Small intestine (tissue), 7 donors: ENCODE measurements at regions not wholly inside any gene's neighbourhood (a gene's known extent, or its start where the extent isn't known, plus 50 kb on each side); places are given as distances from the start of the nearest gene placed in this dataset.
"Not testable (repeated sequence)": the region's sequence is repeated elsewhere in the genome, so short reads cannot be mapped to it uniquely, and the experiment has no call there.

Source experiments
- DNase-seq, 2 donors: peaks; one replicate each; pipeline versions ENCODE4 v3.0.0 to v3.0.0-alpha.2; 2013
- FAIRE-seq: peaks from 2 replicates; lab custom pipeline; 2012; peaks lifted over from hg19 to GRCh38; lab: Jason Lieb, UNC
- H3K27ac ChIP-seq, 3 donors: one replicate each; pipeline ENCODE4 v1.5.1; 2013; ENCODE audit warnings: low read length in 2 of 3, mild to moderate bottlenecking in 2 of 3, control low read depth in 1 of 3, inconsistent platforms in 1 of 3, low read depth in 1 of 3, moderate library complexity in 1 of 3
- H3K27me3 ChIP-seq, 3 donors: one replicate each; pipeline ENCODE4 v1.6.1; 2013; ENCODE audit warnings: low read length in 3 of 3, inconsistent platforms in 1 of 3; ENCODE audit not compliant: control insufficient read depth in 3 of 3, insufficient read depth in 3 of 3
- H3K36me3 ChIP-seq, 3 donors: one replicate each; pipeline ENCODE4 v1.6.1; 2013; ENCODE audit warnings: low read length in 3 of 3, inconsistent platforms in 1 of 3, low read depth in 1 of 3, mild to moderate bottlenecking in 1 of 3, moderate library complexity in 1 of 3; ENCODE audit not compliant: control insufficient read depth in 3 of 3, insufficient read depth in 2 of 3
- H3K4me1 ChIP-seq, 3 donors: one replicate each; pipeline ENCODE4 v1.6.1; 2013; ENCODE audit warnings: low read length in 2 of 3, inconsistent platforms in 1 of 3, low read depth in 1 of 3, mild to moderate bottlenecking in 1 of 3, moderate library complexity in 1 of 3; ENCODE audit not compliant: control insufficient read depth in 3 of 3, insufficient read depth in 2 of 3
- H3K4me3 ChIP-seq, 3 donors: one replicate each; pipeline ENCODE4 v1.5.1; 2013; ENCODE audit warnings: low read length in 3 of 3, control low read depth in 1 of 3, inconsistent platforms in 1 of 3, low read depth in 1 of 3, mild to moderate bottlenecking in 1 of 3, moderate library complexity in 1 of 3
- H3K9me3 ChIP-seq, 2 donors: one replicate each; pipeline ENCODE4 v1.6.1; 2013; ENCODE audit warnings: low read depth in 1 of 2, low read length in 1 of 2; ENCODE audit not compliant: control insufficient read depth in 2 of 2, insufficient read depth in 1 of 2
- WGBS, 3 donors: extraction: QIAGEN DNeasy Blood & Tissue Kit; methylation state at CpG; one replicate each; pipeline ENCODE4 v1.1.7; 2013; 5-methylcytosine and 5-hydroxymethylcytosine counted together
- donor health status: healthy with polysubstance abuse.
- donor health status: control.
- donor health status: control.
- donor health status: Bipolar disorder and iron deficiency.
- donor health status: healthy.

DNA sequence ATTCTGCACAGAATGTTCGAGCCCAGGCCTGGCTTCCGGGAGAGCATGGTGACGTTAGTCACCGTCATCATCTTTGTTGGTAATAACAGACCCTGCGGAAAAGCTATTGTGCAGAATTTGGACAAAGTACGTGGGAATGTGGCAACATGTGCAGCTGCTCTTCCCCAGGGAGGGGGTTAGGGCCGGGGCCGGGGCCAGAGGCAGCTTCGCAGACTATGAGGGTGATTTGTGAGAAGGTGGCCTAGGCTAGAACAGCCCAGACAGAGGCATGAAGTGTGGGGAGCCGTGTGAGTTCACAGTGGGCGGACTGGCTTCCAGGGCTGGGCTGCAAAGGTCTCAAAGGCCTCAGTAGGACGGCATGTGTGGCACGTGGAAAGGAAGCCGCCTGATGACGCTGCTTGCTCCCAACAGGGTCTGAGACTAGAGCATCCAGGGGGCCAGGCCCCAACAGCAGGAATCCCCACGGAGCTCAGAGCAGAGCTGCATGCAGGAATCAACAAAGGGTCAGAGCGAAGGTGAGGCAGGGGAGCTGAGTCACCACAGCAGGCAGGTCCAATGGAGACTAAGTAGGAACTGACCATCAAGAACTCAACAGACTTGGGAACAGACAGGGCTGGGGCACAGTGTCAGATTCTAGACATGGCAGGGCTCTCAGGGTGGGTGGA lies 109.2 kb downstream of the NPIPB11 start:
- not testable (repeated sequence) for H3K9me3 ChIP-seq, H3K36me3 ChIP-seq, H3K27ac ChIP-seq, DNase-seq, H3K4me1 ChIP-seq, FAIRE-seq, H3K27me3 ChIP-seq, H3K4me3 ChIP-seq
- WGBS, 3 donors, result 88 to 91% (median 88%) methylated on average over 15 to 17 of the region's 17 CpGs

DNA sequence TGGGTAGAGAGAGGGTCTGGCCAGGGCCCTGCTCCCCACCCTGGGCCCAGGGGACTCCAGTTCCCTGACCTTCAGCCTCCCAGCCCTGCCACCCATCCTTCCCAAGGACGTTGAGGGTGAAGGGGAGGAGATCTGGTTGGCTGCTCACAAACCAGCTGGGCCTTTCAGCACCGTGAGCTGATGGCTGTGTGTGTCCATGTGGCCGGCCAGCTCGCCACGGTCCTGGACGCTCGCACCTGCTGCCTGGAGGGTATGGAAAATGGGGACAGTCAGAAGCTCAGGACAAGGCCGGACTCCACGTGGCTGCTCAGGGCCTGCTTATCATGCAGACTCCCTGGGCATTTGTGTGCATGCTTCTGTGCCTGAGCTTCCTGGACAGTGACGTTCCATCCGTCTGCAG lies 110.3 kb downstream of the NPIPB11 start:
- 88 to 91% (median 89%) methylated on average over 11 of the region's 11 CpGs for WGBS, 3 donors
- H3K4me1 ChIP-seq, result peaks cover 0 to 13% (median 0%) of the 10 kb centered on the region in 3 donors
- H3K27me3 ChIP-seq, H3K4me3 ChIP-seq, H3K27ac ChIP-seq, DNase-seq, FAIRE-seq, H3K36me3 ChIP-seq, H3K9me3 ChIP-seq: not testable (repeated sequence)

DNA sequence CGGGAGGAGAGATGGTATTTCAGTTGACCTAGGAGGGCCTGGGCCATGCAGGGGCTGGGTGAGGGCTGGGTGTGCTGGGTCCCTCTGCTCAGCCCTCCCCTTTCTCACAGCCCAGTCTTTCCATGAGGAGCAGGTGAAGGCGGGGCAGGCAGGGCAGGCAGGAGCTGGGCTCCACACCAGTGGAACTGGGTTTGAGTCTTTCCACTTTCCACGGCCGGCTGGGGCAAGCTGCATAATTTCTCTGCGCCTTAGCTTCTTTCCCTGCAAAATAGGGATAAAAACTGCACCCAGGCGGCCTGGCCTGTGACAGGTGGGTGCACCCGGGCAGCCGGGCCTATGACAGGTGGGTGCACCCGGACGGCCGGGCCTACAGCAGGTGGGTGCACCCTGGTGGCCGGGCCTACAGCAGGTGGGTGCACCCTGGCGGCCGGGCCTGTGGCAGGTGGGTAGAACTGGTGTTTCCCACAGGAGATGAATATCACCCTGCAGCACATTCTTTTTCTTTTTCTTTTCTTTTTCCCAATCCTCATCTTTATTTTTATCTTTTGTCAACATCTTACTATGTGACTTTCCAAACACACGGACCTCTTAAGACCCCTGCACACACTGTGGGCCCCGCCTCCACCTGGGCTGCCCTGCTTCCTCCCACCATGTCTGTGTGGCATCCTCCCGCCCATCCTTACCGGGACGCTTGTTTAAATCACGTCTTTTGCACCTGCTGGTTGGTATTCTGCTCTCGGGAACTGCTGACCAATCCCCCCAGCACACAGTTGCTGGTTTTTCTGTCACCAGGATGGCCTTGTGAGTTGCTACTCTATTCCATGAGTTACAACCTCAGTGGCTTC lies 111.3 kb downstream of the NPIPB11 start:
- not testable (repeated sequence) for H3K4me3 ChIP-seq, H3K27ac ChIP-seq, H3K9me3 ChIP-seq, H3K36me3 ChIP-seq, DNase-seq, FAIRE-seq, H3K27me3 ChIP-seq
- peaks cover 0 to 13% (median 0%) of the 10 kb centered on the region in 3 donors for H3K4me1 ChIP-seq
- WGBS, 3 donors, result 82 to 88% (median 88%) methylated on average over 19 to 21 of the region's 21 CpGs

DNA sequence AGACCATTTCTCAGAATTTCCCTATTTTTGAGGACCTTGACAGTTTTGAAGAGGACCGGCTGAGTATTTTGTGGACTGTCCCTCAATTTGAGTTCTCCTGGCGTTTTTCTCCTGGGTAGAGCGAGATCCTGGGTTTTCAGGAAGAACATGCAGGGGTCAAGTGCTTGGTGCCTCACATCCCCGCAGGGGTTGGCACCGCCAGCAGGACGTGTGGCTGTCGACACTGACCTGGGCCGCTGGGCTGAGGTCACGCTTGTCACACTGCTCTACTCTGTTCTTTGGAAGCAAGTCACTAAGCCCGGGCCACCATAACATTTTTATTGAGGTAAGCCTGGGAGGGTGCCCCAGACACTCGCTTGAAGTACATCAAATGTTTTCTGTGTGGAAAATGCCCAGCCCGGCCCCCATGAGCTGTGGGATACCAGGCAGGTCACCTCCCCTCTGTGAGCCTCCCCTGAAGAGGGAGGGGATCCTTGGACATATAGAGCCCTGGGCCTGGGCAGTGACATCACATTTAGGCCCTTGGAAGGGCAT lies 112.0 kb downstream of the NPIPB11 start:
- peaks cover 0 to 19% (median 0%) of the 10 kb centered on the region in 3 donors for H3K4me1 ChIP-seq
- WGBS, 3 donors, result 90 to 96% (median 91%) methylated on average over 11 to 12 of the region's 12 CpGs
- DNase-seq, H3K9me3 ChIP-seq, H3K36me3 ChIP-seq, FAIRE-seq, H3K4me3 ChIP-seq, H3K27me3 ChIP-seq, H3K27ac ChIP-seq: not testable (repeated sequence)

DNA sequence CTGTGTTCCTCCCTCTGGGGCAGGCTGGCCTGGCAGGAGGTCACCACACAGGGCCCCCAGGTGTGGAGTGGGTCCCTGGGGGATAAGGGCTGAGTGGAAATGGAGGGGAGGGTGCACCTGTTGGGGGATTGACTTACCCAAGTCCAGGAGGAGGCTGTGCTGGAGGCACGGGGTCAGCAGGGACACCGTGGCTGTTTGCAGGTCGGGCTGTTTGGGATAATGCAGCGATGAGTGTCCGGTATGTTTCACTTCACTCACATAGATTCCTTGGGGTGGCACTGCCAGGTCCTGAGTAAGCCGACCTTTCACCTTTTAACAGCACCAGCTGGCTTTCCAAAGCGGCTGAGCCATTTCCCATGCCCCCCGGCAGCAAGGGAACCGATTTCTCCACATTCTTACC lies 113.0 kb downstream of the NPIPB11 start:
- not testable (repeated sequence) for H3K9me3 ChIP-seq, FAIRE-seq, H3K27ac ChIP-seq, H3K27me3 ChIP-seq, H3K36me3 ChIP-seq, H3K4me3 ChIP-seq, DNase-seq
- H3K4me1 ChIP-seq, result peaks cover 0 to 26% (median 2%) of the 10 kb centered on the region in 3 donors
- 56 to 92% (median 84%) methylated on average over 6 to 7 of the region's 9 CpGs for WGBS, 3 donors

DNA sequence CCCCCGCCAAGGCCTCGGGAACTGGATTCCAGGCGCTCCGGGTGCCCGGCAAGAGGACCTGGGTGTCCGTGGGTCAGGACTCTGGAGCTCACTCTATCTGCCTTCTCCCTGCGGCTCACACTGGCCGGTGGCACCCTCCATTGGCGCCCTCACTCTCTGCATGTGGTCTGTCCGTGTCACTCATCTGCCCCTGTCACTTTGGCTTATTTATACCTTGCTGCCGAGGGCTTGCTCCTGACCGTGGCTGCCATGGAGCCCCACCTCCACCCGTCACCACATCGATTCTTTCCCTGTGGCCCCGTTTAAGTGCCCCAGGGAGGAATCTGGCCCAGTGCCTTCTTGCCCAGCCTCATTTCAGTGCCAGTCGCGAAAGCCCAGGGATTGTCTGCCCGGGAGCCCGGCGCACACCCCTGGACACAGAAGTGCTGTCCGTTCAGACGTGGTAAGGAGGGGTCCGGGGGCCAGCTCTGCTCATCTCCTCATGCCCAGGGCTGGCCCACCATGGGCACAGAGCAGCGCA lies 113.5 kb downstream of the NPIPB11 start:
- 20 to 82% (median 57%) methylated on average over 19 to 23 of the region's 24 CpGs for WGBS, 3 donors
- FAIRE-seq, H3K27ac ChIP-seq, H3K9me3 ChIP-seq, DNase-seq, H3K4me3 ChIP-seq, H3K27me3 ChIP-seq, H3K36me3 ChIP-seq: not testable (repeated sequence)
- peaks cover 0 to 32% (median 2%) of the 10 kb centered on the region in 3 donors for H3K4me1 ChIP-seq

DNA sequence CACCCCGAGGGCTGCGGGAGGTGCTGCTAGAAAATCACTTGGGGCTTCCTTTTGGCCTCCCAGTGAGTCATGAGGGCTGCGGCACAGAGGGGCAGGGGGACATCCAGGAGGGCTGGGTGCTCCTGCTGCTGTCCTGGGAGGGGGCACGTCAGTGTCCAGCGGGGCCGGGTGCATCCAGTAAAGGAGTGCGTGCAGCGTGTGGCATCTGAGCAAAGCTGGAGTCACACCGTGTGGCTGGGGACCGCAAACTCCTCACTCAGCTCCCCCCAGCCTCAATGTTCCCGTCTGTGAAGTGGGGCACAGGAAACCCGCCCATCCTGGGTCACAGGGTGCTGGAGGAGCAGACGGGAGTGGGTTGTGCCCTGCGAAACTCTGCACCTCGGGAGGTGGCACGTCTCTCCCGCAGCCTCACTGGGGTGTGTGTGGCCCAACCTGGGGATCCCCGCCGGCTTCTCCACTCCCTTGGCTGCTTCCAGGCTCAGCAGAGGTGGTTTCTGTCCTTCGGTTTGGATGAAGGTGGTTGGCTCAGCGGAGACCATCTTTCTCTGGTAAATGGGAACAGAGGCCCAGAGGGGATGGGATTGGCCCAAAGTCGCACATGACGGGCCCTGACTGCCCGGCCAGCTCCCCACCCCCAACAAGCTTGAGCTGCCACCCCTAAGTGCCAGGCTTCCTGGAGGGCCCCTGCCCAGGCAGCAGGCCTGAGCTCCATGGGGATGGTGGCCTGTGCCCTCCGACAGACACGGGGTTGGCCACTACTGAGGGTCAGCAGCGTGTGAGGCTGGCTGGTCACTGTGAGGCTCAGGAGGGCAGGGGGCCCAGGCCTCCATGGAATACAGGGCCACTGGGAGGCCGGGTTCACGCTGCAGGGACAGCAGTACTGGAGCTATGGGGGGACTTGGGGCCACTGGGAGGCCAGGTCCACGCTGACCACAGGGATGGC lies 114.9 kb downstream of the NPIPB11 start:
- H3K4me3 ChIP-seq, H3K9me3 ChIP-seq, H3K36me3 ChIP-seq, FAIRE-seq, H3K27me3 ChIP-seq: not testable (repeated sequence)
- Histone ChIP-seq H3K4me1 (peaks cover 0 to 44% (median 2%) of the 10 kb centered on the region in 3 donors), H3K27ac (peak overlapping the region in 2 of 3 donors; percentile 11 to 22)
- peak in 1 of 2 donors; percentile 40 for DNase-seq
- WGBS, 3 donors, result 44 to 73% (median 70%) methylated on average over 17 to 28 of the region's 30 CpGs
